Aorta (tissue), 5 donors: ENCODE measurements at regions not wholly inside any gene's neighbourhood (a gene's known extent, or its start where the extent isn't known, plus 50 kb on each side); places are given as distances from the start of the nearest gene placed in this dataset.
"Not testable (repeated sequence)": the region's sequence is repeated elsewhere in the genome, so short reads cannot be mapped to it uniquely, and the experiment has no call there.

Experiments
- ATAC-seq: fragments of 200-7000 bp; cut with Tn5 transposase; one replicate; pipeline ENCODE4 v1.9.1; 2022; ENCODE audit warnings: moderate library complexity; ENCODE audit not compliant: low FRiP score
- DNase-seq, 2 donors: peaks; one replicate each; pipeline ENCODE4 v3.0.0-alpha.2; 2020
- H3K27ac ChIP-seq, 2 donors: one replicate each; pipeline ENCODE4 v1.5.1; 2013; ENCODE audit warnings: low read length in 2 of 2, mild to moderate bottlenecking in 2 of 2, moderate library complexity in 2 of 2, control low read depth in 1 of 2, inconsistent platforms in 1 of 2, low read depth in 1 of 2
- H3K27me3 ChIP-seq, 2 donors: one replicate each; pipeline ENCODE4 v1.6.1; 2013; ENCODE audit warnings: control low read depth in 1 of 2, low read length in 1 of 2, mild to moderate bottlenecking in 1 of 2, moderate library complexity in 1 of 2; ENCODE audit not compliant: insufficient read depth in 2 of 2, control insufficient read depth in 1 of 2
- H3K36me3 ChIP-seq, 2 donors: one replicate each; pipeline ENCODE4 v1.6.1; 2013; ENCODE audit warnings: control low read depth in 1 of 2, low read length in 1 of 2, mild to moderate bottlenecking in 1 of 2; ENCODE audit not compliant: insufficient read depth in 2 of 2, control insufficient read depth in 1 of 2
- H3K4me1 ChIP-seq, 2 donors: one replicate each; pipeline ENCODE4 v1.6.1; 2013; ENCODE audit warnings: low read length in 2 of 2, control low read depth in 1 of 2, mild to moderate bottlenecking in 1 of 2, moderate library complexity in 1 of 2; ENCODE audit not compliant: insufficient read depth in 2 of 2, control insufficient read depth in 1 of 2
- H3K4me3 ChIP-seq, 2 donors: one replicate each; pipeline ENCODE4 v1.5.1; 2013; ENCODE audit warnings: low read length in 2 of 2, control low read depth in 1 of 2, mild to moderate bottlenecking in 1 of 2
- H3K9me3 ChIP-seq: one replicate; pipeline ENCODE4 v1.6.1; 2013; ENCODE audit warnings: mild to moderate bottlenecking, low read length; ENCODE audit not compliant: control insufficient read depth
- WGBS, 2 donors: extraction: QIAGEN DNeasy Blood & Tissue Kit; methylation state at CpG; one replicate each; pipeline ENCODE4 v1.1.7; 2013; 5-methylcytosine and 5-hydroxymethylcytosine counted together
- intact Hi-C, 2 donors: fragments of 100-400 bp; cut with DNase I; formaldehyde crosslinking; loops; one replicate each; pipeline versions ENCODE4 v1.14.2 to v1.15.0; 2022
- donor health status: healthy with polysubstance abuse.
- donor health status: Bipolar disorder and iron deficiency.
- donor health status: DM: no; HTN: no; CAD: no.
- donor health status: DM: no; HTN: no; CAD: no.
- donor health status: DM: yes; HTN: yes; CAD: no.

- H3K4me1 ChIP-seq, intact Hi-C loops, H3K4me3 ChIP-seq, H3K9me3 ChIP-seq, H3K27ac ChIP-seq, DNase-seq, ATAC-seq, H3K36me3 ChIP-seq, H3K27me3 ChIP-seq: not testable (repeated sequence)
- 95 to 97% methylated on average over 2 of the region's 2 CpGs for WGBS, 2 donors
Measured at GRCh38 chrX:3411626-3412025, 65.2 kb upstream of the MXRA5 start.

GRCh38 chrX:3409936-3410335 is 63.5 kb upstream of the MXRA5 start:
- 51 to 53% methylated on average over 4 of the region's 4 CpGs for WGBS, 2 donors
- H3K4me3 ChIP-seq, ATAC-seq, DNase-seq, H3K27me3 ChIP-seq, H3K9me3 ChIP-seq, intact Hi-C loops, H3K4me1 ChIP-seq, H3K36me3 ChIP-seq, H3K27ac ChIP-seq: not testable (repeated sequence)

- H3K4me1 ChIP-seq: no peaks in the 10 kb centered on the region
- H3K9me3 ChIP-seq: no peaks in the 10 kb centered on the region
- 55 to 69% methylated on average over 3 of the region's 3 CpGs for WGBS, 2 donors
- DNase-seq (no peak), ATAC-seq (no peak)
- H3K36me3 ChIP-seq: no peaks in the 10 kb centered on the region
- intact Hi-C loops: no loop called here
- H3K4me3 ChIP-seq: no peak overlapping the region
- no peaks in the 10 kb centered on the region for H3K27me3 ChIP-seq
- H3K27ac ChIP-seq: no peak overlapping the region
Measured at GRCh38 chrX:3407781-3408180, 61.3 kb upstream of the MXRA5 start.

GRCh38 chrX:3407121-3407520 is 60.7 kb upstream of the MXRA5 start:
- Histone ChIP-seq H3K27ac (no peak overlapping the region), H3K36me3 (no peaks in the 10 kb centered on the region), H3K4me3 (no peak overlapping the region), H3K9me3 (no peaks in the 10 kb centered on the region), H3K27me3 (no peaks in the 10 kb centered on the region), H3K4me1 (no peaks in the 10 kb centered on the region)
- no peak for ATAC-seq
- DNase-seq: no peak
- intact Hi-C loops: no loop called here
- 60 to 78% methylated on average over 3 of the region's 3 CpGs for WGBS, 2 donors

- H3K9me3 ChIP-seq: no peaks in the 10 kb centered on the region
- H3K4me1 ChIP-seq: no peaks in the 10 kb centered on the region
- ATAC-seq (no peak), DNase-seq (no peak)
- 80 to 95% methylated on average over 1 of the region's 1 CpG for WGBS, 2 donors
- H3K27me3 ChIP-seq: no peaks in the 10 kb centered on the region
- intact Hi-C loops: no loop called here
- H3K36me3 ChIP-seq: no peaks in the 10 kb centered on the region
- no peak overlapping the region for H3K4me3 ChIP-seq
- no peak overlapping the region for H3K27ac ChIP-seq
Measured at GRCh38 chrX:3403748-3404147, 57.3 kb upstream of the MXRA5 start.
